HAP-1 (cell line): ENCODE measurements at regions not wholly inside any gene's neighbourhood (a gene's known extent, or its start where the extent isn't known, plus 50 kb on each side); places are given as distances from the start of the nearest gene placed in this dataset.

Experiments used
- DNase-seq, 2 experiments: peaks; one replicate each; pipeline ENCODE4 v3.0.0-alpha.2; 2016 to 2020; ENCODE audit warnings: low spot score in 2 of 2
- H3K27me3 ChIP-seq: fragments of 250-450 bp; sonication (Bioruptor Pico); 2 replicates; pipeline ENCODE4 v1.5.1; 2020; ENCODE audit warnings: low read depth, mild to moderate bottlenecking, moderate library complexity
- H3K36me3 ChIP-seq: fragments of 250-450 bp; sonication (Bioruptor Pico); replicated peaks from 2 replicates; pipeline ENCODE4 v1.5.1; 2020; ENCODE audit warnings: mild to moderate bottlenecking
- H3K4me1 ChIP-seq: fragments of 250-450 bp; sonication (Bioruptor Pico); 2 replicates; pipeline ENCODE4 v1.5.1; 2020; ENCODE audit warnings: mild to moderate bottlenecking
- H3K4me3 ChIP-seq: fragments of 250-450 bp; sonication (Bioruptor Pico); 2 replicates; pipeline ENCODE4 v1.5.1; 2020; ENCODE audit warnings: mild to moderate bottlenecking, moderate library complexity
- H3K9me3 ChIP-seq: fragments of 250-450 bp; sonication (Bioruptor Pico); 2 replicates; pipeline ENCODE4 v1.5.1; 2020; ENCODE audit warnings: mild to moderate bottlenecking, moderate library complexity
- in situ Hi-C: fragments of 300-500 bp; cut with MboI; formaldehyde crosslinking; loops from 3 replicates; pipeline ENCODE4 v1.14.3; 2020; ENCODE audit warnings: low sequenced_read_pairs, inconsistent platforms, mixed read lengths

DNA sequence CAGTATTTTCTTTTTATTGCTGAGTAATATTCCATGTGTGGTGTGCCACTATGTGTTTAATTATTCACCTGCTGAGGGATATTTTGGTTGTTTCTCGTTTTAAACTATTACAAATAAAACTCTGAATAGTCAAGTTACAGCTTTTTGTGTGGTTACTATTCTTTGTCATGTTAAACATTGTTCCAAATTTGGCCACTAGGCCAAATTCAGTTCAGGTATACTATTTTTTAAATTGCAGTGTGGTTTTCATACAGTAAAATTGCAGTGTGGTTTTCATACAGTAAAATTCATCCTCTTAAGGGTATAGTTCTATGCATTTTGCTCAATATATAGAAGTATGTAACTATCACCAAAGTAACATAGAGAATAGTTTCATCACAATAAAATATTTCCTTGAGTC is 97.4 kb upstream of the FAM3C start:
- in situ Hi-C loops, result no loop called here
- DNase-seq, result no peak
- Histone ChIP-seq H3K36me3 (no peaks in the 10 kb centered on the region), H3K27me3 (no peaks in the 10 kb centered on the region), H3K4me3 (no peak overlapping the region), H3K4me1 (no peaks in the 10 kb centered on the region), H3K9me3 (0 out of 2 replicates have a peak, but pooled peaks cover 2% of the 10 kb centered on the region)

DNA sequence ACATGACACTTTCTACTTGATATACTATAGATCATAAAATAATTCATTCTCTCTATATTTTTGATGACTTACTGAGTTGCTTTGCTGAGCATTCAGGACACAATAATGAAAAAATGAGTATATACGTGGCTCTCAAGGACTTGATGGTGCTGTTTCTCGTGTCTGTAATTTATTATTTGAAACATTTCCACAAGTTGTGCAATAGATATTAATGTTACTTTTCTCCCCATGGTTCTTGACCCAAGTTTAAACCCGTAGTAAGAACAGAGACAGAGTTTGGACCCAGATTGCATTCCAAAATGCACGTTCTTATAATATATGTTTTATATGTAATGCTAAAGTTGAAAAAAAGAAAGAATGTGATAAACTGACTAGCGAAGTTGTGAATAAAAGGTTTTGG is 94.2 kb upstream of the FAM3C start:
- H3K9me3 ChIP-seq, result no peaks in the 10 kb centered on the region
- H3K36me3 ChIP-seq, result no peaks in the 10 kb centered on the region
- no peak overlapping the region for H3K4me3 ChIP-seq
- H3K27me3 ChIP-seq, result no peaks in the 10 kb centered on the region
- in situ Hi-C loops, result no loop called here
- no peak for DNase-seq
- H3K4me1 ChIP-seq, result no peaks in the 10 kb centered on the region

DNA sequence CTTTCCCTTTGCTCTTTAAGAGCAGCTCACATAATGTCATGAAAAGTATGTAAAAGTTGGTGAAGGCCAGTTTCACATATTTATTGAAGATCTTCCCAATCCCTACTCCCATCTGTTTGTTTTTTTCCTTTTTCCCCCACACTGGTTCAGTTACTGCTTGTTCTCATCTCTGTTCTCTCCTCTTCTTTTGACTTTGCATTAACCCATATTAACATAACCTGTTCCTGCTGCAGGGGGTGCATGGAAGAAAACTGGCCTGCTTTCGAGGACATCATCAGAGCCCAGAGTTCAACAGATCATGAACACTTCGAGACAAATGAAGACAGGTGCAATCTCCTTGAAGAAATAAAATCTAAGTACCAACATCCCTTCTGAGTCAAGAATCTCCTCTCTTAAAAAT is 93.3 kb upstream of the FAM3C start:
- Histone ChIP-seq H3K36me3 (no peaks in the 10 kb centered on the region), H3K4me3 (no peak overlapping the region), H3K4me1 (no peaks in the 10 kb centered on the region), H3K27me3 (no peaks in the 10 kb centered on the region), H3K9me3 (no peaks in the 10 kb centered on the region)
- in situ Hi-C loops, result no loop called here
- no peak for DNase-seq

DNA sequence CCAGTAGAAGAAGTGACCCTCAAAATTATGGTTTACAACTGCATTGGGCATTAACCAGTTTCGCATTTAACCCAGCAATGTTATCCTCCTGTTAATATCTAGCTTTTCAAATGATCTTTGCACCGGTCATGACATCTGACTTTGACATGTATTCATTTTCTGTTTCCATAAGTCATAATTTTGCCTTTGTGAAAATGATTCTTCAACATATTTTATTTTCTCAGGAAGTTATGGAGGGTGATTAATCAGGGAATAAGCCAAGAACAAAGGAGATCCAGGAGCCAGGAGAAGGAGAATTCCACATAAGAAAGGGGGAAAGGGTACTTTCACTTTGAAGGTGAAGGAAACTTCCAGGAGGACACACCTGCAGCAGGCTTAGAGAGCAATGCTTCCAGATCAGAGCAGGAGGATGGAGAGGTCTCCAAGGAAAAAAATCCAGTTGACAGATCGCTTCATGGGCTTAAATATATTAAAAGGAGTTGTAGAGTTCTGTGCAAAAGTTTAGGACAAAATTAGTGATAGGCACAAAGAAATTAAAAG is 92.1 kb upstream of the FAM3C start:
- Histone ChIP-seq H3K9me3 (no peaks in the 10 kb centered on the region), H3K4me1 (no peaks in the 10 kb centered on the region), H3K27me3 (no peaks in the 10 kb centered on the region), H3K36me3 (no peaks in the 10 kb centered on the region), H3K4me3 (no peak overlapping the region)
- in situ Hi-C loops, result no loop called here
- no peak for DNase-seq

DNA sequence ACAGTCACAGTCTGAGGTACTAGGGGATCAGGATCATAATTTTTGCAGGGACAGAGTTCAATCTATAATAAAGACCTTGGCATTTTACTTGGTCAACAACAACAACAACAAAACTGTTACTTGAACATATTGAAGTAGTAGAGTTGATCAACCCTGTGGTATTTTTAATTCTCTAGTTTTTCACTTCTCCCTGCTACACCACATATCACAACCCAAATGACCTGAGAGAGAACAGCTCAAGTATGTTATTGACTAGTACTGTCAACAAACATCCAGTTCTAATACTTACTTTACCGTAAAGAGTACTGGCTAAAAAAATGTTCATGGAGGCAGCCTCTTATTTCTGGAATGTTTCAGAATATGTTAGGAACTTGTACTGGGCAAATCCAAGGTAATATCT is 90.5 kb upstream of the FAM3C start:
- DNase-seq, result no peak
- peaks cover 1% of the 10 kb centered on the region for H3K4me1 ChIP-seq
- no peak overlapping the region for H3K4me3 ChIP-seq
- H3K27me3 ChIP-seq, result no peaks in the 10 kb centered on the region
- in situ Hi-C loops, result no loop called here
- H3K36me3 ChIP-seq, result no peaks in the 10 kb centered on the region
- H3K9me3 ChIP-seq, result no peaks in the 10 kb centered on the region

DNA sequence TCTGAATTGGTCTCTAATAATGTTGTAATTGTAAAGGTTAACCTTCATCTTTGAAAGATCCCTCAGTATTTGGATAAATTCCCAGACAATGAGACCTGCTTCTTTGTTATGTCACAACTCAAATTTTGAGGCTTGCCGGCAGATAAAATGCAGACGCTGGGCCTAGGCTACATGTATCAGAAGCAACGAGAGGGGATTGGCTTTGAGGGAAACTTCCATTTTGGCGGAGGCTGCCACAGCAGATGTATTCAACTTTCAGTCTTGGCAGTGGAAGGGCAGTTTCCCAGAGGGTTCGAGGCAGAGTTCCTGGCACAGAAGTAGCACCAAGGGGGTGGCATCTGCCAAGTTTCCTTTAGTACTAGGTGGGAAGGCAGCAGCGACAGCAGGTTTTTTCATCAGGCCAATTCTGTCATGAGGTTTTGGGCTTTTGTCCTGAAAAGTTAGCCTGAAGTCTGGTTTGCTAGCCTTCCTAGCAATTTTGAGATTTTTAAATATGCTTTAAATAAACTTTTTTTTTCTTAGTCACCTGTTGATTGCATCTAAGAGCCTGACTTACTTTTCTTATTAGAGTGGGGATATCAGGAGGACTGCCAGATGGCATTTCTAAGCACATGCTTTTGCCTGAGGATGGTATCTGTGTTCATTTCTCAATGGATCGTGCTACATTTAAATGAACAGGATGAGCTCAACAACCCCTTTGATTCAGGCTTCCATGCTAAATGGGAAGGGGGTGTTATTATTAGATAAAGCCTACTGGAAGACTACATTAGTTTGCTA is 89.5 kb upstream of the FAM3C start:
- no peaks in the 10 kb centered on the region for H3K9me3 ChIP-seq
- no peak for DNase-seq
- H3K36me3 ChIP-seq, result no peaks in the 10 kb centered on the region
- no peak overlapping the region for H3K4me3 ChIP-seq
- in situ Hi-C loops, result no loop called here
- peaks cover 10% of the 10 kb centered on the region for H3K4me1 ChIP-seq
- no peaks in the 10 kb centered on the region for H3K27me3 ChIP-seq

DNA sequence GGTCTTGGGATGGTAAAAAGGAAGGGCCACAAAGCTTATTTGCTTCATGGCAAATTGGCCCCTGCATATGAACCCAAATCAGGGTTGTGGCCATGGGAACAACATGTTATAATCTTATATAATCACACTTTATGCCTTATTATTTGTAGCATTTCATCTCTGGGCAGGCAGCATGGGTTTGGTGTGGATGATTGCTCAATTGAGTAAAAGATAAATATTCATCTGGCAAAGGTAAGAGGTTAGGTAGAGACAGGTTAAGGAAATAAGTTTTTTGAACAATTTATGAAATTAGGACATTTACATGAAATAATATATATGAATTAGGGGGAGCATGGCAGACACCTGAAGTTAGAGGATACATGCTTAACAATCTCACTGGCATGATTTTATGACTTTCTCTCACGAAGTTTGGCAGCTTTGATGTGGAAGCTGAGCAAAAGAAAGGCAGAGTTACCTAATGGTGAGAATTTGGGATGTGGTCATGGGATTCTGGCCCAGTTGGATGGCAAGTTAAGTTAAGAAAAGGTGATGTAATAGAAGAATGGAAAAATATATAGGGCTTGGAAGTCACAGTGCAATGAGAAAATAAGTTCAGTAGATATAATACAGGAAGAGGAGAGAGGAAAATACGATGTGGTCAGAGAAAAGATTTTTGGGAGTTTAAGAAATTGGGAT is 88.1 kb upstream of the FAM3C start:
- H3K9me3 ChIP-seq, result no peaks in the 10 kb centered on the region
- in situ Hi-C loops, result no loop called here
- H3K36me3 ChIP-seq, result no peaks in the 10 kb centered on the region
- H3K4me1 ChIP-seq, result peaks cover 22% of the 10 kb centered on the region
- H3K27me3 ChIP-seq, result no peaks in the 10 kb centered on the region
- H3K4me3 ChIP-seq, result no peak overlapping the region
- no peak for DNase-seq

DNA sequence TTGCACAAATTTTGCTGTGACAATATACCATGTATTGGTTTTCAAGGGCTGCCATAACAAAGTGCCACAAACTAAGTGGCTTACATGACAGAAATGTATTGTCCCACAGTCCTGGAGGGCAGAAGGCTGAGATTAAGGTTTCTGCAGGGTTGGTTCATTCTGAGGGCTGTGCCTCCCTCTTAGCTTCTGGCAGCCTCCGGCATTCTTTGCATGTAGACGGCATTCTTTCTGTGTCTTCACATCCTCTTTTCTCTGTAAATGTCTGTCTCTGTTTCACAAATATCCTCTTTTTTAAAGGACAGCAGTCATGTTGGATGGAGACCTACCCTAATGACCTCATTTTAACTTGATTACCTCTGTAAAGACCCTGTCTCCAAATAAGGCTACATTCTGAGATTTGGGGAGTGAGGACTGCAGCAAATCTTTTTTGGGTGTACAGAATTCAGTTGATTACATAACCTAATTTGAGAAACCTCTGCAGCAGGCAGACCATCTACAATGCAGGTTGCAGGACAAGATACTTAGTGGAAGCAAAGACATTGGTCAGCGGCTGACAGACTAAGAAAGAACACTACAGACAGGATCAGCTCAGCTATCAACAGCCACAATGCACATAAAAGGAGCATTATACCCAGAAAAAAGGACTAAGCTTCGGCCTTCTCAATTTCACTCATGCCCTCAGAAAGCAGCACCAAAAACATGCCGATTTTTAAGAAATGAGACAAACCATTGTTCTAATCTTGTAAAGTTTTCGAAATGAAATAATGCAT is 84.6 kb upstream of the FAM3C start:
- Histone ChIP-seq H3K36me3 (no peaks in the 10 kb centered on the region), H3K4me1 (peaks cover 24% of the 10 kb centered on the region), H3K9me3 (no peaks in the 10 kb centered on the region), H3K4me3 (no peak overlapping the region), H3K27me3 (no peaks in the 10 kb centered on the region)
- in situ Hi-C loops, result no loop called here
- peak; percentile 69 to 70 for DNase-seq

DNA sequence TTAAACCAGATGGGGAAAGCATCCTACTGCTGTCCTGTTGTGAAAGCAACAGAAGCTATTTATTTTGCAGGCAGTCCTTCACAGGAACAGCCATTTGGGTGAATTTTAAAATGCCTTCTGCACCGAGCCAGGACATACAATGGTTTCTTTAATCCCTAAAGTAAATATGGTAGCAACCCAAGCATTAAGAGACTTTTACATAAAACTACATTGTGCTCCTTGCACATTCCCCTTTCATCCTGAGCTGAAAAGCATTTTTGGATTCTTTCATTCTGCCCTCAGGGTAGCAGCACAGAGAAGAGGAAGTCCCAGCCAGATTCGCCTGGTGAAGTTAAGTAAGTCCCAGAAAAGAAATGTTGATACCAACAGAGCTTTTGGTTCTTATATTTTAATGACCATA is 84.0 kb upstream of the FAM3C start:
- DNase-seq, result peak; percentile 78 to 99
- H3K36me3 ChIP-seq, result no peaks in the 10 kb centered on the region
- no peaks in the 10 kb centered on the region for H3K27me3 ChIP-seq
- no peak overlapping the region for H3K4me3 ChIP-seq
- H3K9me3 ChIP-seq, result no peaks in the 10 kb centered on the region
- H3K4me1 ChIP-seq, result peaks cover 24% of the 10 kb centered on the region
- in situ Hi-C loops, result no loop called here

DNA sequence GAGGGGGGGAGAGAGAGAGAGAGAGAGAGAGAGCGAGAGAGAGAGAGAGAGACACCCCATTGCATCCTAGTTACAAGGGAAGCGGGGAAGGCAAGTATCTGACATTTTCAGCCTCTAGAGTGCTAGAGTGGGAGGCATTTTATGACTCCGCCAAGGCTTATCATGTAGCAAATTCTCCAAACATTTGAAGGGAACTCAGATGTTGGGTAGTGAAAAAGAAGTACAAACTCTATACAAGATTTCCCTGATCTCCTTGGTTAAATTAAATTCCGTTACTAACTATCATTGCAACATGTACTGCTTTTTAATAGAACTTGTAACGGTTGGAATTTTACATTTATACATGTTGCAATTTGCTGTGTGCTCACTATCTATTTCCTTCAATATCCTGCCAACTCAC is 83.4 kb upstream of the FAM3C start:
- Histone ChIP-seq H3K9me3 (no peaks in the 10 kb centered on the region), H3K4me1 (peaks cover 24% of the 10 kb centered on the region), H3K27me3 (no peaks in the 10 kb centered on the region), H3K4me3 (no peak overlapping the region), H3K36me3 (no peaks in the 10 kb centered on the region)
- in situ Hi-C loops, result no loop called here
- DNase-seq, result no peak

DNA sequence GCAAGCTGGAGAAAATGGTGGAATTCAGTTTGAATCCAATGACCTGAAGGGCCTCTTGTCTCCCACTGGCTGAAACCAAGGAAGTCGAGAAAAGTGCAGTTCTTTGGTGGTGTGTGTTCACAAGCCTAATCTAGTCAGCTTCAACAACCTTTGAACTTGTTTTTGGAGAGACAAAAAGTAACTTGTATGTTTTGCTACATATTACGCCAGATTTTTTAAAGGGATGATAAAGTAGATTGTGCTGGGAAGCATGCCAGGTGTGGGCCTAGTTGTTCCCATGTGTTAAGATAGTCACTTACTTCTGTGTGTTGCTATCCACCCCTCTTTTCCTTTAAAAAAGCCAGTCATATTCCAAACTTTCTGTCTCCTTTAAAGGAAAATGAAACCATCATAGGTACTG is 79.7 kb upstream of the FAM3C start:
- in situ Hi-C loops, result no loop called here
- H3K4me3 ChIP-seq, result no peak overlapping the region
- no peak for DNase-seq
- peaks cover 15% of the 10 kb centered on the region for H3K4me1 ChIP-seq
- no peaks in the 10 kb centered on the region for H3K36me3 ChIP-seq
- no peaks in the 10 kb centered on the region for H3K27me3 ChIP-seq
- H3K9me3 ChIP-seq, result no peaks in the 10 kb centered on the region

DNA sequence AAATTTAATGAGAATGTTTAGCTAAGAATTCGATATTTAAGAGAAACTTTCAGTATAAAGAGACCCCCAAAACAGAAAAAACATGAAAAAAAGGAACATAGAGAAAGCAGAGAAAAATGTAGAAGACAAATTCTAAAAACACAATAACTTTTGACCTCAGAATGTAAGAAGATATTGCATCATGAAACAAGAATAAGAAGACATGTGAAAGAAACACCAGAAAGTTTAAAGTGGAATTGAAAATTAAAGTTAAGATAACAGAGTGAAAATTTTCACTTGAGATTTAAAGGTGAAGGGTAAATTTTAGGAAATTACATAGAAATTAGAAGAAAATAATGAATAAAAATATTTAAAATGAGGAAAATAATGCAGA is 78.2 kb upstream of the FAM3C start:
- no peak for DNase-seq
- no peaks in the 10 kb centered on the region for H3K27me3 ChIP-seq
- H3K4me1 ChIP-seq, result peaks cover 3% of the 10 kb centered on the region
- H3K9me3 ChIP-seq, result no peaks in the 10 kb centered on the region
- H3K36me3 ChIP-seq, result no peaks in the 10 kb centered on the region
- in situ Hi-C loops, result no loop called here
- H3K4me3 ChIP-seq, result no peak overlapping the region

DNA sequence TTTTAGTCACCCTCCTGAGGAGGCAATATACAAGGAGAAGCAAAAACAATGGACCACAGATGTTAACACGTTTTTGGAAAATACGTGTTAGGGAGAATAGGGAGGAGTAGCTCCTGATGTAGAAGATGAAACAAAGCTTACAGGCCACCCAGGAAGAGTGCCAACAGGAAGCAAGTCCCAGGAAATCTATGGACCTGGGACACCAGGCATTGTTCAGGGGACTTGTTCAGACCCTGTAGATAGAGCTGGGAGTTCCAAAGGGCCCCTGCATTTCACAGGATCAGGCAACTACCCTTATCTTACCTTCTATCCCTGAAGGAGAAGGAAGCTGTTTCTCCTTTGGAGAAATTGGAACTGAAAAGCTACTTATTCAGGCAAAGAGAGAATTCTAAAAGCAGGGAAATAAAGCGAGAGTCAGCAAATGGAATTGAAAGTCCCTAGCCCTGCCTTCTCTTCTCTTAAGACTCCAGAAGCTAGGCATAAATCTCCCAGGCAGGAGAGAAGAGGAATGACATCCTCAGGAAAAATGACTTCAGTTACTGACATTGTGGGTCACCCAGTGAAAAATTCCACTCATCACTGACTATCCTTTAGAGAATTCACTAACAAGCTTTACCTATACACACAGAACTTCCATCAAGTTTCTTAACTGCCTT is 77.7 kb upstream of the FAM3C start:
- Histone ChIP-seq H3K4me1 (no peaks in the 10 kb centered on the region), H3K9me3 (no peaks in the 10 kb centered on the region), H3K36me3 (no peaks in the 10 kb centered on the region), H3K27me3 (no peaks in the 10 kb centered on the region), H3K4me3 (no peak overlapping the region)
- in situ Hi-C loops, result no loop called here
- no peak for DNase-seq
